Hematopoietic multipotent progenitor cell (in vitro differentiated cells): ENCODE measurements at regions not wholly inside any gene's neighbourhood (a gene's known extent, or its start where the extent isn't known, plus 50 kb on each side); places are given as distances from the start of the nearest gene placed in this dataset.
A peak's percentile ranks its signal among the peaks of the same experiment; 100 is the strongest.

Source experiments
- DNase-seq, 3 donors: peaks; one replicate each; pipeline ENCODE4 v3.0.0-alpha.2; 2011 to 2015; ENCODE audit warnings: low read depth in 2 of 3, low spot score in 2 of 3

- no peak for DNase-seq
Measured at GRCh38 chr4:10949039-10949733, 264.6 kb upstream of the CLNK start.

- no peak for DNase-seq
Measured at GRCh38 chr4:10947898-10948297, 263.3 kb upstream of the CLNK start.

- no peak for DNase-seq
Measured at GRCh38 chr4:10944321-10944720, 259.8 kb upstream of the CLNK start.

GRCh38 chr4:10942156-10942555, 257.6 kb upstream of the CLNK start:
- no peak for DNase-seq

DNA sequence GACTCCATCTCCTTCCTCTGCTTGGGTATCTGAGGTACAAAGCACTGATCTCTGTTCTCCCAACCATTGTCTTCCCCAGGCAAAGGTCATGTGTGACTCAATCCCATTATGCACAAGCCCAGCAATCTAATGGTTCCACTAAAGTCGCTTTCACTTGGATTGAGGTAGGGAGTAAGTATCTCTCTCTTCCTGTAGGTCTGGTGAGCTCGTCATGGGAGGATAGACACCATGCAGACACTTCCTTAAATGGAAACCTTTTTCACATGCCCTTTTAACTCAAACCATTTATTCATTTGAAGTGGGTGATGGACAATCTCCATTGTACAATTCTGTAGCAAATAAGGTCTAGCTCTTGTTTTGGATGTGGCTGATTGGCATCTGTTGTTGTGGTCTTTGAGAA, 245.2 kb upstream of the CLNK start:
- DNase-seq, result no peak

- no peak for DNase-seq
Measured at GRCh38 chr4:10925996-10926395, 241.4 kb upstream of the CLNK start.

GRCh38 chr4:10924274-10924673, 239.7 kb upstream of the CLNK start:
- DNase-seq, result no peak

DNA sequence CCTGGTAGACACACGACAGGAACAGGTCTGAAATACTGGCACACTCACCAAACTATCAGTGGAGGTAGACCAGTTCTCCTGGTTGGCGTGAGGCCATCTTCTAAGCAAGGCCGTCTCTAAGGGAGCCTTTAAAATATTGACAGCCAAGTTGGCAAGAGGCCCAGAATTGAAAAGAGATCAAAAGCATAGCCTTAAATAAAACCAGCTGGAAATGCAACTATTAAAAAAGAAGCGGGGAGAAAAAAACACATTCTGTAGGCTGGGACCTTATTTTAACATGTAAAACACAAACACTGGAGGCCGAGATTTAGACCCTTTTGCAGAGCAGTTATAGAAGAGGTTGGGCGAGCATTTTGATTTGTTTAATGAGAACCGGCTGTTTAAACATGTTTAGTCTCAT, 233.0 kb upstream of the CLNK start:
- no peak for DNase-seq

DNA sequence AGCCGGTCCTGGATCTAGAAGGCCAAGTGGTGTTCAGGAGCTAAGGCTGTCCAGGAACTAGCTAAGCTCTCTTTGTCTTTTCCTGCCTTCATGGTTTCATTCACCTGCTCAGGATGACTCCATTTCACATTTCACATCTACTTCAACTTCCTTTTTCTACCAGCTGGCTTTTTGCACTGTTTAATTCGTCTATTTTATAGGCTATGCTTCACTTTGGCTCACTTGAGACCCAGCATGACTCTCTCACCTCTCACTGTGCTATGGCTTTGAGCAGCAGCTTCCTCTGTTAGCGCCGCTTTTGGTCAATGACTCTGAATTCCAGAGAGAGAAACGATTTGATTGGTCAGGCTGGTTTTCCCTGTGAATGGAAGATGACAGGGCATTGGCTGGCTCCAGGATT, 213.5 kb upstream of the CLNK start:
- peak in 1 of 3 donors; percentile 5 for DNase-seq

DNA sequence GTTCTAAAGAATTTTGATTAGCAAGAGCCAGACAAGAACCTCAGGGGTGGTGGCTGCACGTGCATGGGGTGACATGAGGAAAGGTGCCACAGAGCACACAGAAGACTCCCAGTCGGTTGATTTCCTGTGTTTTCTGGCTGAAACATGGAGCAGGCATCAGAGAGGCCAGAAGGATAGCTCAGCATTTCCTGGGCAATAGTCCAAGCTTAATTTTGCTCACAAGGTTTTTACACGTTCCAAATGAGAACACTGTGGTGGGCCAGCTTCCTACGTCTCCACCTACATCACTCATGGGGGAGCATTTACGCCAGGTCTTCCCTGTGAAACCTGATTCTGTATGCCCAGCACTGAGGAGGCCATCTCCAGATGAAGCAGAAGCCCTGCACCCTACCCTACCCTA, 212.5 kb upstream of the CLNK start:
- no peak for DNase-seq

DNA sequence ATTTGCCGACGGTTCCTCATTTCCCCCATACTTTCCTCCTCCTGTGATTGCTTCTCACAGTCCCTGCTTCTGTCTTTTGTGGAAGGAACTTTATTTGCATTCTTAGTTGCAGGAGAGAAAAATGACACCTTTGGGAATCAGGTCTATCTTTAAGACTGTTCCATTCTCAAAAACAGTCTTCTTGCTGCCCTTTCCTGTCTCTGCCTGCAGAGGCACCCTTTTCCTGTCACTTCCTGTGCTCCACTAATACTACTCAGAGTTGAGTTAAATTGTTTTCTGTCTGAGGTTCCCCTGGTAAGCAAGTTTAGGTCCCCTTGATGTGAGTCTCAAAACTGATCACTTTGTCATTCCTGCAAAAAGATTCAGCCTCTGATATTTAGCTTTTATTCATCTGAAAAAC, 208.8 kb upstream of the CLNK start:
- peak in 1 of 3 donors; percentile 29 for DNase-seq

DNA sequence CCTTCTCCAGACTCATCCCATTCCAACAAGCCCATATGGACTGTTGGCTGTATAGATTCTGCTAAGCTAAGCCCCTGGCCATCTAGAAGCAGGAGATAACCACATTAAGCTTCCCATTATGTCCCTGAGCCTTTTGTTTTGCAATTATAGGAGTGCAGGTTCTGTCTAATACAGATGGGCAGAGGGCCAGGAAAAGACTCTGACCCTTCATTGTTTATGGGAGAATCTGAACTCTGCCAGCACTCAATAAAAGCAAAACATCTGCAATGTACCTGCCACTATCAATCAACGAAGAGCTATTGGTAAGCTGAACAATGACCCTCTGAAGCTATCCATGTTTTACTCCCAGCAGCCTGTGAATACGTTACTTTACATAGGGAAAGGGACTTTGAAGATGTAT, 207.3 kb upstream of the CLNK start:
- DNase-seq, result no peak

GRCh38 chr4:10889819-10890218, 205.3 kb upstream of the CLNK start:
- no peak for DNase-seq

DNA sequence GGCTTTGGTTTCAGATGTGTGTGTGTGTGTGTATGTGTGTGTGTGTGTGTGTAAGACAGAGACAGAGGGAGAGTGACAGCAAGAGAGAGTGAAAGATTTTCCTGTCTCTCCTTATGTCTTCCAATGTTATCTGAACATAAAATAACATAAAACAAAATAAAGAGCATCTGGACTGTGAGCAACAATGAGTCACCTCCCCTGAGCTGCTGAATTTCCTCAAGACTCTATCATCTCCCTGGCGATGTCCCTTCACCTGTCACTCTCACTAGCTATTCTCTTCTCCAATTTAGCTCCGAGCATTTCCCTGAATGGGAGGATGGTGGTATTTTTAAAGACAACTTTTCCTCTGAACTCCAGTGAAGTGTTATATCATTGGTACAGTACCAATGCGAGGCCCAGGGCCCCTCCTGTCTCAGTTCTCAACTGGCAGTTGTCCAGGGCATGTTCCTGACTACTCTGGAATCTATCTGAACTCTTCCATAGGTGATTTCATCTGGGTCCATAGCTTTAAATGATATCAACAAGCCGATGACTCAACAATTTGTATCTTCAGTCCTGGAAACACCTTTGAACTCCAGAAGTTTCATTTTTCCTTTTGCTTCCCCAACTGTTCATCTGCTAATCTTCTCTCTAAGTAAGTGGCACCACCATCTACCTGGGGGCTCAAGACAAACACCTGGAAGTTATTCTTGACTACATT, 195.0 kb upstream of the CLNK start:
- no peak for DNase-seq

DNA sequence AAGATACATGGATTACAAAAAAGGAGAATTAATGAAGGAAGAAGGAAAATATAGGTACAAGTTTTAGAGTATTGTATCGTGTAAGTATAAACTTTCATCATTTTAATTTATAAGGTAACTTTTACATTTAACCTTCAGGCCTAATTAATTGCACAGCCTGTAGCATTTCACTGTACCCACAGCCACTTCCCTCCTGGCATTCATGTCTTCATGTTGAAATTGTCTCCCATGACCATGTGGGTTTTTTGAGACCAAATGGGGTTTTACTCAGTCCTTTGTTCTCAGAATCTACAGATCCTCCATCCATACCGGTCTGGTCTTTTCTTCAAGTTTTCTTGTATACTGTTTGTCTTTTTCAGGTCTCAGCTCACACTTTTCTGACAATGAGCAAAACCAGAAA, 194.3 kb upstream of the CLNK start:
- no peak for DNase-seq

GRCh38 chr4:10877076-10877475, 192.5 kb upstream of the CLNK start:
- DNase-seq, result no peak

GRCh38 chr4:10875144-10875799, 190.7 kb upstream of the CLNK start:
- DNase-seq, result no peak

DNA sequence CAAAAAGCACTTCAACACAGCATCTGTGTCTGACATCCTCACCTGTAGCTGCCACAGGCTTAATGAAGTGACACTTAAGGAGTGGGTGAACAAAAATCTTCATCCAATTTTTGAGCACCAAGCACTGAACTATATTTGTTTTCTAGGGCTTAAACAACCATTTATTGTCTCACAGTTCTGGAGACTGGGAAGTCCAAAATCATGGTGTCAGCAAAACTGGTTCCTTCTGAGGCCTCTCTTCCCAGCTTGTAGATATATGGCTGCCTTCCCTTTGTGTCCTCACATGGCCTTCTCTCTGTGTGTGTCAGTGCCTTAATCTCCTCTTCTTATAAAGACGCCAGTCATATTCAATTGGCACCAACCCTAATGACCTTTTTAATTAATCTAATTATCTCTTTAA, 189.2 kb upstream of the CLNK start:
- no peak for DNase-seq

DNA sequence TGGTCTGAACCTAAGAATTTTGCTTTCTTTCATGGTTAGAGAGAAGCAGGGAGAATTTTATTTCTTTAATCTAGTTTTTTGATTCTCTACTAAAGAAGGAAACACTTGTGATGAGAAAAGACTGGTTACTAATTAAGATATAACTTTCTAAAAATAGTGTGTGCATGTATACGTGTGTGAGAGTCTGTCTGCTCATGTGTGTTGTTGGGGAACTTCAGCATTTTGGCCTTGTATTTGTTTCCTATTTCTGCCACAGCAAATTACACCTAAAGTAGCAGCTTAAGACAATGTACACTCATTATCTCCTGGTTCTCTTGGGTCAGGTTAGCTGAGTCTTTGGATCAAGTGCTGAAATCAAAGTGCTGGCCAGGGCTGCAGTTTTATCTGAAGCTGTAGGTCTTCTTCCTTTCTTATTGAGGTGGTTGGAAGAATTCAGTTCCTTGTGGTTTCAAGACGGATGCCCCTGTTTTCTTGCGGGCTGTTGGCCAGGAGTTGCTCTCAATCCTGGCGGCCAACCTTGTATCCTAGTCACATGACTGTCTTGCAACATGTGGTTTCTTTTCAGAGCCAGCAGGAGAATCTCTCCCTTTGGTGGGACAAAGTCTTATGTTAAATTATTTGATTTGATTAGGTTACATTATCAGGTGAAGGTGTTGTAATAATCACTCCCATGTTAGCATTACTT, 188.4 kb upstream of the CLNK start:
- peak in 1 of 3 donors; percentile 60 for DNase-seq

DNA sequence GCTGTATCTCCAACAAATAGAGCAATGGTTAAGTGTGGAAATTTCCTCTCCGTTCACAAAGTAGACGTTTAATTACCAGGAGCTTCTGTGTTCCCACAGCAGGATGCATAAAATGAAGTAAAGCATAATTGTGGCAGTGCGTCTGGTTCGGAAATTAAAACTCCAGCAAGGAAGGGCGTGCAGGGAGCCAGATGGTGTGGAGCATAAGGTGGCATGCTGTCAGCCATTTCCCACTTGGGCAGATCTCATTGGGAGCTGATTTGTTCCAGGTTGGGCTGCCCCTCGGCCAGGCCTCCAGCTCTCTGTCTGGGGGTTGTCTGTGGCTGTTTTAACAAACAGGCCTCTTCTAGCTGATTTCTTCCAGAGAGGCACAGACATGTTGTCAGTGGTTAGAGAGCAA, 182.1 kb upstream of the CLNK start:
- DNase-seq, result no peak

DNA sequence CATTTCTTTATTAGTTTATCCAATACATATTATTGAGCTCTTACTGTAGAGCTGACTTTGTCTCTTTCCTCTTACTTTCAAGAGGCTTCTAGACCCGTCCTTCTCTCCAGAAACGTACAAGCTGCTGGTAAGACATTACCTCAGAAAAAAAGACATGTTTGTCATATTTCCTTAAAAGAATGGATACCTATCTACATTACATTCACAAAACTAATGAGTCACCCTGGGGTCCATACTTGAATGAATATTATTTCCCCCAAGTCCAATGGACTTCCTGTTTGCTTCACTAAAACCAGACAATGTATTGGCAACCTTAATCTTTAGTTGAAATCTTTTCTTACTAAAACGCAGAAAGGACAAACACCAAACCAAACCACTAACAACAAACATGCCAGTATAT, 176.5 kb upstream of the CLNK start:
- DNase-seq, result no peak
